CD4-positive, CD25-positive, alpha-beta regulatory T cell (primary cell): ENCODE measurements at regions not wholly inside any gene's neighbourhood (a gene's known extent, or its start where the extent isn't known, plus 50 kb on each side); places are given as distances from the start of the nearest gene placed in this dataset.

Source experiments
- ATAC-seq, 2 donors: fragments of 150-1000 bp; cut with Tn5 transposase; one replicate each; pipeline ENCODE4 v1.10.0; 2021; ENCODE audit warnings: low read depth in 2 of 2, moderate number of reproducible peaks in 2 of 2, moderate library complexity in 1 of 2
- DNase-seq, 3 donors: peaks; one replicate each; pipeline versions ENCODE4 v3.0.0 to v3.0.0-alpha.2; 2012 to 2022; ENCODE audit warnings: mixed read lengths in 1 of 3
- H3K27ac ChIP-seq: one replicate; pipeline ENCODE4 v1.7.0; 2013; ENCODE audit warnings: mild to moderate bottlenecking, low read length; ENCODE audit not compliant: insufficient read depth, poor library complexity, severe bottlenecking
- H3K27me3 ChIP-seq: one replicate; pipeline ENCODE4 v1.7.0; 2013; ENCODE audit warnings: low read length; ENCODE audit not compliant: control insufficient read depth, insufficient read depth
- H3K36me3 ChIP-seq: one replicate; pipeline ENCODE4 v1.7.0; 2013; ENCODE audit warnings: mild to moderate bottlenecking, low read length, moderate library complexity; ENCODE audit not compliant: control insufficient read depth, insufficient read depth
- H3K4me1 ChIP-seq: 2 replicates; pipeline ENCODE4 v1.7.0; 2013; ENCODE audit warnings: mild to moderate bottlenecking, low read length; ENCODE audit not compliant: insufficient read depth, control insufficient read depth, poor library complexity, severe bottlenecking
- H3K4me3 ChIP-seq: one replicate; pipeline ENCODE4 v1.7.0; 2013; ENCODE audit warnings: low read depth, mild to moderate bottlenecking, low read length, moderate library complexity
- H3K9me3 ChIP-seq, 2 experiments: 1 replicate in 1 of 2; 2 replicates in 1 of 2; pipeline ENCODE4 v1.7.0; 2013; ENCODE audit warnings: low read length in 2 of 2, mild to moderate bottlenecking in 1 of 2, moderate library complexity in 1 of 2; ENCODE audit not compliant: control insufficient read depth in 2 of 2
- H3K27ac Mint-ChIP-seq, 3 donors: one replicate each; pipeline ENCODE4 v1.8.0; 2020 to 2022; ENCODE audit warnings: mild to moderate bottlenecking in 3 of 3, mixed read lengths in 3 of 3, moderate library complexity in 2 of 3
- H3K27me3 Mint-ChIP-seq: one replicate; pipeline ENCODE4 v1.8.0; 2022; ENCODE audit warnings: mild to moderate bottlenecking, mixed read lengths
- H3K36me3 Mint-ChIP-seq: one replicate; pipeline ENCODE4 v1.8.0; 2020; ENCODE audit warnings: mixed read lengths
- H3K4me1 Mint-ChIP-seq, 4 donors: one replicate each; pipeline ENCODE4 v1.8.0; 2020 to 2022; ENCODE audit warnings: mixed read lengths in 4 of 4, mild to moderate bottlenecking in 1 of 4
- H3K4me3 Mint-ChIP-seq, 4 donors: one replicate each; pipeline ENCODE4 v1.8.0; 2020 to 2022; ENCODE audit warnings: mild to moderate bottlenecking in 4 of 4, mixed read lengths in 4 of 4, moderate library complexity in 3 of 4
- H3K9me3 Mint-ChIP-seq, 7 donors: one replicate each; pipeline ENCODE4 v1.8.0; 2020 to 2022; ENCODE audit warnings: mixed read lengths in 7 of 7, mild to moderate bottlenecking in 3 of 7, moderate library complexity in 2 of 7

DNA sequence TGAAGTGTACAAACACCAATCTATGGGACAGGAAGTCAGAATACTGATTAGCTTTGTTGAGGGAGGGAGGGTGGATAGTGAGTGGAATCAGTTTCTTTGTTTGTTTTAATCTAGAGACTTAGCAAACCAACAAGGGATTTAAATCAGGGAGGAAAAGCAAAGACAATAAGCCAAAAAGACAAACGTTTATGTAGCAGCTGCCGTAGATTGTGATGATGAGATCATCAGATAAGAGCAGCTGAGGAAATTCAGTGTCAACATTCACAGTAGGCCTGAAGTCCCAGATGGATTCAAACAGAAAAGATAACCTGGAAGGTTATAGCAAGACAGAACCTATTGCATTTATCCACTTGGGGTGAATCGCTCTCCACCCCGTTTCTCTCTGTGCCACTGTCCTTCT lies 104.9 kb upstream of the SYNDIG1 start:
- H3K4me3 Mint-ChIP-seq, result no peak overlapping the region

DNA sequence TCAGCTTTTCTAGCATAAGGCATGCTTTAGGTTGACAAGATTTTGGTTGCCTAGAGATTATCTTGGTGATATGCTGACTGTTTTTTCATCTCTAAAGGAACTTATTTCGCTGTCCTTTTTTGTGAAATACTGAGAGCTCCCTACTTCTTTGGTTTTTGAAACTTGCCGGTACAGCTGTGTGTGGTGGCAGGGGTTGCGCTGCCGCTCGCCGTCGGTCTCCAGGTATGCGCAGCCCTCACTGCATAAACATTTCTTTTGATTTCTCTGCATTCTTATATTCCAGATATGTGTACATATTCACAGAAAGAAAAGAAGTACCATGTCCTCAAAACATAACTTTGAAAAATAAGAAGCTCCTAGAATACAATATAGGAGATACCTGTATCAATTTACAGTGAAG lies 106.4 kb upstream of the SYNDIG1 start:
- H3K4me3 ChIP-seq, result no peak overlapping the region
- H3K4me1 ChIP-seq, result no peaks in the 10 kb centered on the region
- no peak for ATAC-seq

More for the DNA sequence above, 104.9 kb upstream of the SYNDIG1 start:
- Histone ChIP-seq H3K4me3 (no peak overlapping the region), H3K4me1 (no peaks in the 10 kb centered on the region), H3K27ac (no peak overlapping the region), H3K36me3 (no peaks in the 10 kb centered on the region), H3K9me3 (no peaks in the 10 kb centered on the region), H3K27me3 (no peaks in the 10 kb centered on the region)
- no peak for DNase-seq
- Mint-ChIP-seq H3K4me1 (peaks cover 0 to 3% (median 0%) of the 10 kb centered on the region in 4 donors), H3K27me3 (no peaks in the 10 kb centered on the region), H3K27ac (peak overlapping the region in 1 of 3 donors; percentile 7), H3K9me3 (peaks cover 0 to 8% (median 0%) of the 10 kb centered on the region in 7 donors), H3K36me3 (no peaks in the 10 kb centered on the region)
- no peak for ATAC-seq

DNA sequence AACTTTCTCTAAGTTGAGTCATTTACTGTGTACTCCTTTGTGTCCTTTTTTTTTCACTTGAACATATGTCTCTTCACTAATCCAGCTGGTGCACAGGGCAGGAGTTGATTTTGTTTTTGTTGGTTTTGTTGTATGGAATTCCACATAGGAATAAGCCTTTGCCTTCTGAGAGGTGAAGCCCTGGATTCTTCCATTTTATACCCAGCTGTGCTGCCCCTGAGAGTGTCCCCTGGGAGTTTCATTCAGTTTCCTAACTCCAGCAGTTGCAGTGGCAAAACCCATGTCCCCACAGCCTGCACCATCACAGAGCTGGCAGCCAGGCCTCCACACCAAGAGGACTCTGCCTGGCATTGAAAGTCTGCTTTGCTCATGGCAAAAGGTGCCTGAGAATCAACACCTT lies 107.3 kb upstream of the SYNDIG1 start:
- Histone ChIP-seq H3K4me1 (no peaks in the 10 kb centered on the region), H3K27me3 (no peaks in the 10 kb centered on the region), H3K4me3 (no peak overlapping the region), H3K9me3 (no peaks in the 10 kb centered on the region), H3K27ac (no peak overlapping the region), H3K36me3 (no peaks in the 10 kb centered on the region)
- peaks cover 0 to 8% (median 0%) of the 10 kb centered on the region in 7 donors for H3K9me3 Mint-ChIP-seq
- no peak overlapping the region for H3K27ac Mint-ChIP-seq
- no peak overlapping the region for H3K4me3 Mint-ChIP-seq
- H3K36me3 Mint-ChIP-seq, result no peaks in the 10 kb centered on the region
- peaks cover 0 to 3% (median 0%) of the 10 kb centered on the region in 4 donors for H3K4me1 Mint-ChIP-seq
- DNase-seq (no peak), ATAC-seq (no peak)
- no peaks in the 10 kb centered on the region for H3K27me3 Mint-ChIP-seq

More for the DNA sequence above, 106.4 kb upstream of the SYNDIG1 start:
- H3K36me3 ChIP-seq, result no peaks in the 10 kb centered on the region
- no peaks in the 10 kb centered on the region for H3K36me3 Mint-ChIP-seq
- H3K4me1 Mint-ChIP-seq, result peaks cover 0 to 3% (median 0%) of the 10 kb centered on the region in 4 donors
- H3K9me3 Mint-ChIP-seq, result peaks cover 0 to 8% (median 0%) of the 10 kb centered on the region in 7 donors
- H3K27ac Mint-ChIP-seq, result no peak overlapping the region
- DNase-seq, result no peak
- no peak overlapping the region for H3K4me3 Mint-ChIP-seq
- no peaks in the 10 kb centered on the region for H3K9me3 ChIP-seq
- H3K27ac ChIP-seq, result no peak overlapping the region
- no peaks in the 10 kb centered on the region for H3K27me3 Mint-ChIP-seq
- no peaks in the 10 kb centered on the region for H3K27me3 ChIP-seq

DNA sequence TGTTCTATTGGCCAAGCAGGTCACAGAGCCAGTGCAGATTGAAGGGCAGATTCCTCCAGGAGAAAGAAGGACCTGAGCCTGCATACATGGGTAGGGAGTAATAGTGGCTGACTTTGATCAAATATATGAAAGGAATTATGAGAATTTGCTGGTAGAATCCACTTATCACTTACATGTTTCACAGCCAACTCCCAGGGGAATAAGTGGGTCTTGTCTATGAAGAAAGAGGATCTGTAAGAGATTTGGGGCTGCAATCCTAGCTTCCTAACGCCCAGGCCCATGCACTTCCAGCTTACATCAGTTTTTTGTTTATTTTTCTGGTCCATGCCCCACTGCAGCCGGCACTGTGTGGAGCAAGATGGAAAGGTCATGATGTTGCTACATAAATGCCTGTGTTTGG lies 107.9 kb upstream of the SYNDIG1 start:
- Mint-ChIP-seq H3K27ac (no peak overlapping the region), H3K4me1 (peaks cover 0 to 3% (median 0%) of the 10 kb centered on the region in 4 donors)

DNA sequence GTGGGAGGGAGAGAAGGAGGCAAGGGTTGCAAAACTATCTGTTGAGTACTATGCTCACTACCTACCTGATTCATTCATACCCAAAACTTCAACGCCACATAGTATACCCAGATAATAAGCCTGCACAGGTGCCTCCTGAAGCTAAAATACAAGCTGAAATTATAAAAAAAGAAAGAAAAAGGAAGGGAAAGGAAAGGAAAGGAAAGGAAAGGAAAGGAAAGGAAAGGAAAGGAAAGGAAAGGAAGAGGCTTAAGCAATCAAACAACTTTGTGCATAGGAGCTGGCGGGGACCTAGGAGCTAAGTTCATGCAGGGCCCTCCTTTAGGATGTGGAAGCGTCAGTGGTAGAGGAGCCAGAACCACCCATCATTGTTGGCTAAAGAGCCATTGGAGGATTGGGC lies 108.9 kb upstream of the SYNDIG1 start:
- no peaks in the 10 kb centered on the region for H3K4me1 ChIP-seq
- H3K4me3 ChIP-seq, result no peak overlapping the region
- H3K27me3 ChIP-seq, result no peaks in the 10 kb centered on the region
- Mint-ChIP-seq H3K4me1 (peaks cover 0 to 3% (median 0%) of the 10 kb centered on the region in 4 donors), H3K36me3 (no peaks in the 10 kb centered on the region), H3K27me3 (no peaks in the 10 kb centered on the region), H3K4me3 (no peak overlapping the region), H3K9me3 (peaks cover 0 to 8% (median 0%) of the 10 kb centered on the region in 7 donors), H3K27ac (no peak overlapping the region)
- DNase-seq (no peak), ATAC-seq (no peak)
- no peaks in the 10 kb centered on the region for H3K9me3 ChIP-seq
- H3K27ac ChIP-seq, result no peak overlapping the region
- no peaks in the 10 kb centered on the region for H3K36me3 ChIP-seq

More for the DNA sequence above, 107.9 kb upstream of the SYNDIG1 start:
- Histone ChIP-seq H3K27ac (no peak overlapping the region), H3K4me3 (no peak overlapping the region), H3K27me3 (no peaks in the 10 kb centered on the region), H3K9me3 (no peaks in the 10 kb centered on the region), H3K36me3 (no peaks in the 10 kb centered on the region), H3K4me1 (no peaks in the 10 kb centered on the region)
- Mint-ChIP-seq H3K9me3 (peaks cover 0 to 8% (median 0%) of the 10 kb centered on the region in 7 donors), H3K36me3 (no peaks in the 10 kb centered on the region), H3K27me3 (no peaks in the 10 kb centered on the region), H3K4me3 (no peak overlapping the region)
- no peak for DNase-seq
- no peak for ATAC-seq

DNA sequence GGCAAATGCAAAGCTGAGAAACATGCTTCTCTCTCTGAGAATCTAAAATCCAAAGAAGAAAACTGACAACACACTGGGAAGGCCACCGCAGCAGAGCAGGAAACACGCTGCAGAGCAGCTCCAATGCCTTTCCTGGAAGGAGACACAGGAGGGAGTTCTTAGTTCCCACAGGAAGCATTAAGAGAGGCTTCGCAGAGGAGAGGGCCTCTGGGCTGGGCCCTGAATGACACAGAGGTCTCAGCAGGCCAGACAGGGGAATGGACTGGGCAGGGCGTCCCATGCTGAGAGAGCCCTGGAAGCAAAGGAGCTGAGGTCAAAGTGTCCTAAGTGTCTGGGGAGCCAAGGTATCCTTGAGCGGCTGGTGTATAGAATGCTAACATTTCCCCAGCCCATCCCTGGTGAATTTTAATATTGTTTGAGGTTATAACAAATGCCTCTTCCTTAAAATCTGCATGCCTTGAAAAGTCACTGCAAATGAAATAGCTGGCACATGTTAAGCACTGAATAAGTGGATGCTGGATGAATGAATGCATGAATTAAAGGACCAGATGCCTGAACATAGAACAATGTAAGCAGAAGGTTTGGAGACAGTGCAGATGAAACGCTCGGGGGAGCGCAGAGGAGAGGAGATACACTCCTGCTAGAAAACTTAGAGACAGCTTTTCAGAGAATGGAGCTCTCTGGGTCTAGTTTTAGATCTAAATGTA lies 110.0 kb upstream of the SYNDIG1 start:
- Mint-ChIP-seq H3K27ac (no peak overlapping the region), H3K4me1 (peaks cover 0 to 3% (median 0%) of the 10 kb centered on the region in 4 donors), H3K27me3 (no peaks in the 10 kb centered on the region), H3K36me3 (no peaks in the 10 kb centered on the region), H3K4me3 (no peak overlapping the region), H3K9me3 (peaks cover 0 to 8% (median 0%) of the 10 kb centered on the region in 7 donors)
- ATAC-seq, result no peak
- no peak for DNase-seq
- Histone ChIP-seq H3K4me3 (no peak overlapping the region), H3K4me1 (no peaks in the 10 kb centered on the region), H3K27me3 (no peaks in the 10 kb centered on the region), H3K36me3 (no peaks in the 10 kb centered on the region), H3K9me3 (no peaks in the 10 kb centered on the region), H3K27ac (no peak overlapping the region)

DNA sequence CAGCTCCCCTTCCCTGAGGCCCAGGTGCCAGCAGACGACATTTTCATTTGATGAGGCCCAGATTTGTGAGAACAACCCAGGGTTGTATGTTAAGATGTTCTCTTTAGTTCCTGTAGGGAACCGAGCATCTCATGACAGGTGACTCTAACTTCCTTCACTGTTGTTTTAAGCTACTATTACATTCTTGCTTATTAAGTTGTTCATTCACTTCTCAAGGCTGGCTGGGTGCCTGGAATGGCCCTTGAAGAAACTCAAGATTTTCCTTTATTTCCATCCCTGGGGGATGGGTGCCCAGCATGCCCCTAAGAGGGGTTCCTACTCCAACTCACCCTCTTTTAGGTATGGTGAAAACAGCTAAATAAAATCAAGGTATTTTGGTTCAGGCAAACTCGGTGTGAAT lies 111.5 kb upstream of the SYNDIG1 start:
- Mint-ChIP-seq H3K9me3 (peaks cover 0 to 5% (median 0%) of the 10 kb centered on the region in 7 donors), H3K36me3 (no peaks in the 10 kb centered on the region), H3K27ac (no peak overlapping the region), H3K4me1 (no peaks in the 10 kb centered on the region), H3K27me3 (no peaks in the 10 kb centered on the region), H3K4me3 (no peak overlapping the region)
- H3K27me3 ChIP-seq, result no peaks in the 10 kb centered on the region
- no peak for DNase-seq
- H3K27ac ChIP-seq, result no peak overlapping the region
- no peaks in the 10 kb centered on the region for H3K9me3 ChIP-seq
- ATAC-seq, result no peak
- H3K36me3 ChIP-seq, result no peaks in the 10 kb centered on the region
- no peak overlapping the region for H3K4me3 ChIP-seq
- H3K4me1 ChIP-seq, result no peaks in the 10 kb centered on the region

DNA sequence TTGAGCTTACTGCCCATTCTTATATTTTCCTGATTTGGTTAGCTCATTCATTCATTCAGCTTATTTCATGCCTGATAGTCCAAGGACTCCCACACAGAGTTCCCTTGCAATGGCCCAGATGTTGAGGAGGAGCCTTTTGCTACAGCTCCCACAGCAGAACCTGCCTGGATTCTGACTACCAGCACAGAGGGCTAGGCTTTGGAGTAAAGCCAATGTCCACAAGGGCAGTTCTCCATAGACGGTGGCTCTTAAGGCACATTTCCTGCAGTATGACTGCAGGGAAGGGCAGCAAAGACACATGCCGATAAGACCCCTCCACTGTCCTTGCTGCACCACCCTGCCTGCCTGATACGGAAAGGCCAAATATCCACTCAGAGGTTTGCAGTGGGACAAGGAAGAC lies 112.3 kb upstream of the SYNDIG1 start:
- DNase-seq (no peak), ATAC-seq (no peak)
- H3K4me3 Mint-ChIP-seq, result no peak overlapping the region
- peaks cover 0 to 5% (median 0%) of the 10 kb centered on the region in 7 donors for H3K9me3 Mint-ChIP-seq
- Histone ChIP-seq H3K36me3 (no peaks in the 10 kb centered on the region), H3K27ac (no peak overlapping the region), H3K27me3 (no peaks in the 10 kb centered on the region), H3K4me1 (no peaks in the 10 kb centered on the region), H3K4me3 (no peak overlapping the region), H3K9me3 (no peaks in the 10 kb centered on the region)
- no peaks in the 10 kb centered on the region for H3K27me3 Mint-ChIP-seq
- H3K27ac Mint-ChIP-seq, result no peak overlapping the region
- no peaks in the 10 kb centered on the region for H3K36me3 Mint-ChIP-seq
- no peaks in the 10 kb centered on the region for H3K4me1 Mint-ChIP-seq
